ENCODE measurements at regions not wholly inside any gene's neighbourhood (a gene's known extent, or its start where the extent isn't known, plus 50 kb on each side); places are given as distances from the start of the nearest gene placed in this dataset.

DNA sequence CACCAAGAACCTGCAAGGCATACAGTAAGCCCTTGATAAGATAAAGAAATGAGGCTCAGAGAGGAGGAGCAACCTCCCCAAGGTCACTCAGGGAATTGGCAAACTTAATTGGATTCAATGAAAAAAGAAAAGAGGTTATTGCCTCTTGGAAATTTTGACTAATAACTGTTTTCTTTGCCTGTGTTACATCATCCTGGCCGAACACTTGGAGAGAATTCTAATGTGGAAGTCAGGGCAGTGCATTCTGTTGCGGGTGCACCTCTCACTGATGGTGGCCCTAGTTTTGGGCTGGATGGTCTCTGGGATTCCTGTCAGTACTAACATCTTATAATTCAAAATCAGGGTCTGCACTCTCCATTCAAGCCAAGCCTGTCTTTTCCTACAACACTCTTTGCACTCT, 186.2 kb upstream of the BCOR start:
- H3K4me3 ChIP-seq (ENCODE audit: low read length) = no peak overlapping the region
- peaks cover 17% of the 10 kb centered on the region for H3K27me3 ChIP-seq (replicated peaks; ENCODE audit: control insufficient read depth, insufficient read depth, low read length)
- H3K4me1 ChIP-seq (ENCODE audit: control insufficient read depth, insufficient read depth, low read length) = peaks cover 5% of the 10 kb centered on the region
- no peak overlapping the region for H3K9ac ChIP-seq (ENCODE audit: low read length)
- H3K36me3 ChIP-seq (ENCODE audit: control insufficient read depth, insufficient read depth, low read length, severe bottlenecking) = no peaks in the 10 kb centered on the region
- DNase-seq (ENCODE audit: low read depth) = no peak
- H3K9me3 ChIP-seq (ENCODE audit: control insufficient read depth, low read length) = peaks cover 29% of the 10 kb centered on the region

DNA sequence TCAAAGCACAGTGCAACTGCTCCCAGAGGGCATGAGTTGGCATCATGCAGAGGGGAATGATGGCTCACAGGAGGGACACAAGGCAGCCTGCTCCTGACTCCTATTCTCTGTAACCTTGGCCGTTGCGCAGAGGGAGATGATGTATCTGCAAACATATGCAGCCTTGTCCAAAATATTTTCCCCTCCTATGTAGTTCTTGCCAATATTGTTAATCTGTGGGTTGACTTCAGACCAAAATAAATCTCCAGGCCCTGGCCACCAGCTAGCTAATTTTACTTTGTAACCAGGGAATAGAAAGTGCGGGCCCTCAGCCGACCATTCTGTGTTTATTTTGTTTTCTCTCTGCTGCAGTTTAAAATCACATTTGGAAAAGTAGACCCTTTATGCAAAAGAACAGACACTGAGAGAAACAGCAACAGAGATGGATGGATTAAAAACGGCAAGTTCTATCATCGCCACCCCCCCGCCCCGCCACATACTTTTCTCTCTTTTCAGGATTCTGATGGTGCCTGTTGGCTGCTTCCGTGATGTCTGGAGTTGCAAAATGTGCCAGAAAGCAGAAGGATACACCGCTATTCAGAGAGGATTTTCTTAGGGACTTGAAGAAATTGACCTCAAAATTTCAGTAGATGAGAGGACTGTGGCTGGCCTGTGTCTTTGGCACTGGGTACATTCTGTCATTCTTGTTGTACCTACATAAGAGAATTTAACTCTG, 185.3 kb upstream of the BCOR start:
- DNase-seq (ENCODE audit: low read depth) = peak; percentile 31
- Histone ChIP-seq H3K9ac (ENCODE audit: low read length) (no peak overlapping the region), H3K4me1 (ENCODE audit: control insufficient read depth, insufficient read depth, low read length) (peaks cover 5% of the 10 kb centered on the region), H3K9me3 (ENCODE audit: control insufficient read depth, low read length) (peaks cover 21% of the 10 kb centered on the region), H3K4me3 (ENCODE audit: low read length) (no peak overlapping the region), H3K36me3 (ENCODE audit: control insufficient read depth, insufficient read depth, low read length, severe bottlenecking) (no peaks in the 10 kb centered on the region), H3K27me3 (replicated peaks; ENCODE audit: control insufficient read depth, insufficient read depth, low read length) (peaks cover 21% of the 10 kb centered on the region)

DNA sequence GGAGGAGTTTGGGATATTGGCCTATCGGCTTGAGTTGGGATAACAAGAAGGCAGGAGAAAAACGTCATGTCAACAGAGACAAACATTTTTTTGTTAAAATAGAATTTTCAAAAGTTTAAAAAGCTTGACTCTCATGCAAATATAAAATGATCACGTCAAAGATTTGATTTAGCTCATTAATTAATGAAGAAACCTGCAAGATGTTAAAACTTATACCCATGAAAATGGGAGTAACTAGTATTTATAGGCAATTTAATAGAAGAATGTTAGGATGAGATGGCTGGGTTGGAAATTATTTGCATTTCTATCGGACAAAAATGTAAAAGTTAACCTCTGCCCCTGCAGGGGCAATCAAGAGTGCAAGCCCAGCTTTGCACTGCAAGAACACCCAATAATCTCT, 184.6 kb upstream of the BCOR start:
- no peaks in the 10 kb centered on the region for H3K36me3 ChIP-seq (ENCODE audit: control insufficient read depth, insufficient read depth, low read length, severe bottlenecking)
- peaks cover 13% of the 10 kb centered on the region for H3K9me3 ChIP-seq (ENCODE audit: control insufficient read depth, low read length)
- peaks cover 27% of the 10 kb centered on the region for H3K27me3 ChIP-seq (replicated peaks; ENCODE audit: control insufficient read depth, insufficient read depth, low read length)
- peaks cover 5% of the 10 kb centered on the region for H3K4me1 ChIP-seq (ENCODE audit: control insufficient read depth, insufficient read depth, low read length)
- no peak overlapping the region for H3K4me3 ChIP-seq (ENCODE audit: low read length)
- no peak overlapping the region for H3K9ac ChIP-seq (ENCODE audit: low read length)
- no peak for DNase-seq (ENCODE audit: low read depth)

- H3K9me3 ChIP-seq (ENCODE audit: control insufficient read depth, low read length) = peaks cover 15% of the 10 kb centered on the region
- no peak overlapping the region for H3K4me3 ChIP-seq (ENCODE audit: low read length)
- no peak for DNase-seq (ENCODE audit: low read depth)
- H3K9ac ChIP-seq (ENCODE audit: low read length) = no peak overlapping the region
- no peaks in the 10 kb centered on the region for H3K36me3 ChIP-seq (ENCODE audit: control insufficient read depth, insufficient read depth, low read length, severe bottlenecking)
- peaks cover 5% of the 10 kb centered on the region for H3K4me1 ChIP-seq (ENCODE audit: control insufficient read depth, insufficient read depth, low read length)
- H3K27me3 ChIP-seq (replicated peaks; ENCODE audit: control insufficient read depth, insufficient read depth, low read length) = peaks cover 27% of the 10 kb centered on the region
Measured at GRCh38 chrX:40281336-40282005, 183.7 kb upstream of the BCOR start.

DNA sequence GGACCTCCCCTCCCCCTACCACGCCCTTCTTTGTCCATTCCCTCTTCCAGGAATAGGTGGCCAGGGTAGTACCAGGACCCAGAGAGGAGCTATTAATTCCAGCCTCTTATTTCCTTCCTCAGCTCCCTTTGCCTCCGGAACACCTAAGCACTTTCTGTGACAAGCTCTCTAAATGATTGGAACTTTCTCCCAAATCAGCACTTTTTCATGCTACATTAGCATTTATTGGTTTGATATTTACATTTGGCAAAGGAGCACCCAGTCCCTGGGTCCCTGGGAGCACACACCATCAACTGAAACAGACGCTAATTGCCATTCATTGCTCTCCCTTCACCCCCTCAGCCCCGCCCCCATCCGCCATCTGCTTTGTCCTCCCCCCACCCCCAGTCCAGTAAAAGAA, 182.0 kb upstream of the BCOR start:
- Histone ChIP-seq H3K4me1 (ENCODE audit: control insufficient read depth, insufficient read depth, low read length) (peaks cover 5% of the 10 kb centered on the region), H3K36me3 (ENCODE audit: control insufficient read depth, insufficient read depth, low read length, severe bottlenecking) (no peaks in the 10 kb centered on the region), H3K27me3 (replicated peaks; ENCODE audit: control insufficient read depth, insufficient read depth, low read length) (peaks cover 25% of the 10 kb centered on the region), H3K9ac (ENCODE audit: low read length) (no peak overlapping the region), H3K4me3 (ENCODE audit: low read length) (no peak overlapping the region), H3K9me3 (ENCODE audit: control insufficient read depth, low read length) (peaks cover 16% of the 10 kb centered on the region)
- no peak for DNase-seq (ENCODE audit: low read depth)

- Histone ChIP-seq H3K9me3 (ENCODE audit: control insufficient read depth, low read length) (peaks cover 14% of the 10 kb centered on the region), H3K4me3 (ENCODE audit: low read length) (no peak overlapping the region), H3K27me3 (replicated peaks; ENCODE audit: control insufficient read depth, insufficient read depth, low read length) (peaks cover 22% of the 10 kb centered on the region), H3K4me1 (ENCODE audit: control insufficient read depth, insufficient read depth, low read length) (peaks cover 5% of the 10 kb centered on the region), H3K36me3 (ENCODE audit: control insufficient read depth, insufficient read depth, low read length, severe bottlenecking) (no peaks in the 10 kb centered on the region), H3K9ac (ENCODE audit: low read length) (no peak overlapping the region)
- no peak for DNase-seq (ENCODE audit: low read depth)
Measured at GRCh38 chrX:40279091-40279430, 181.3 kb upstream of the BCOR start.

- Histone ChIP-seq H3K27me3 (replicated peaks; ENCODE audit: control insufficient read depth, insufficient read depth, low read length) (peaks cover 18% of the 10 kb centered on the region), H3K9me3 (ENCODE audit: control insufficient read depth, low read length) (peaks cover 14% of the 10 kb centered on the region), H3K4me3 (ENCODE audit: low read length) (no peak overlapping the region), H3K36me3 (ENCODE audit: control insufficient read depth, insufficient read depth, low read length, severe bottlenecking) (no peaks in the 10 kb centered on the region), H3K4me1 (ENCODE audit: control insufficient read depth, insufficient read depth, low read length) (peaks cover under 1% of the 10 kb centered on the region), H3K9ac (ENCODE audit: low read length) (no peak overlapping the region)
- no peak for DNase-seq (ENCODE audit: low read depth)
Measured at GRCh38 chrX:40278340-40279090, 180.8 kb upstream of the BCOR start.

- H3K27me3 ChIP-seq (replicated peaks; ENCODE audit: control insufficient read depth, insufficient read depth, low read length) = peaks cover 17% of the 10 kb centered on the region
Measured at GRCh38 chrX:40277672-40278071, 179.9 kb upstream of the BCOR start.

DNA sequence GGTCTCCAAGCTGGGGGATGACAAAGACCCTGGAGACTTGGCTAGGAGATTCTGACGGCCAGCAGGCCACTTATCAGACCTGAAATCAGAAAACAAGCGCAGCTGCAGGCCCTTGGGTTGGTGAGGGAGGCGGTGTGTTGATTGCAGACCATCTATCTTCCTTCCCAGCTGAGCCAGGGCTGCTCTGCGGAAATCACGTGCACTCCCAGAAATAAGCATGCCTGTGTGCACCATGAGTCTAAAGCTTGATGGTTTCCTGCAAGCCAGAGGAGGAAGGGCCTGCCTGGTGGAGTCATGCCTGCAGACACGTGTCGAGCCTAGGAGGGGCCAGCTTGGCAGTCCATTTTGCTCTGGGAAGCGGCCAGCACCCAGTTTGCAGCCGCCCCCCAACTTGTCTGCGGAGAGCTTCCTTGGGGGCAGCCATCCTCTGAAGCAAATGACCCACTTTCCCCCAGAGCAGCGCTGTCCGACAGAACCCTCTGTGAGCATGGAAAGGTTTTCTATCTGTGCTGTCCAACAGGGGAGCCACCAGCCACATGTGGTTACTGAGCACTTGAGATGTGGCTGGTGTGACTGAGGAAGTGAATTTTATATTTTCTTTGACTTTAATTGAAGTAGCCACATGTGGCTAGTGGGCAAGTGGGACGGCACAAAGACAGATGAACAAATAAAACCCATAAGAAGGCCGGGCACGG, 175.7 kb upstream of the BCOR start:
- no peak for DNase-seq (ENCODE audit: low read depth)
- Histone ChIP-seq H3K27me3 (replicated peaks; ENCODE audit: control insufficient read depth, insufficient read depth, low read length) (peaks cover 16% of the 10 kb centered on the region), H3K9ac (ENCODE audit: low read length) (no peak overlapping the region), H3K9me3 (ENCODE audit: control insufficient read depth, low read length) (peaks cover 19% of the 10 kb centered on the region), H3K36me3 (ENCODE audit: control insufficient read depth, insufficient read depth, low read length, severe bottlenecking) (no peaks in the 10 kb centered on the region), H3K4me1 (ENCODE audit: control insufficient read depth, insufficient read depth, low read length) (no peaks in the 10 kb centered on the region), H3K4me3 (ENCODE audit: low read length) (no peak overlapping the region)

More at GRCh38 chrX:40277672-40278071, 179.9 kb upstream of the BCOR start:
- Histone ChIP-seq H3K36me3 (ENCODE audit: control insufficient read depth, insufficient read depth, low read length, severe bottlenecking) (no peaks in the 10 kb centered on the region), H3K4me1 (ENCODE audit: control insufficient read depth, insufficient read depth, low read length) (no peaks in the 10 kb centered on the region), H3K9ac (ENCODE audit: low read length) (no peak overlapping the region), H3K9me3 (ENCODE audit: control insufficient read depth, low read length) (peaks cover 14% of the 10 kb centered on the region), H3K4me3 (ENCODE audit: low read length) (no peak overlapping the region)
- DNase-seq (ENCODE audit: low read depth) = no peak

- Histone ChIP-seq H3K36me3 (ENCODE audit: control insufficient read depth, insufficient read depth, low read length, severe bottlenecking) (no peaks in the 10 kb centered on the region), H3K27me3 (replicated peaks; ENCODE audit: control insufficient read depth, insufficient read depth, low read length) (peaks cover 9% of the 10 kb centered on the region), H3K9me3 (ENCODE audit: control insufficient read depth, low read length) (peaks cover 19% of the 10 kb centered on the region), H3K9ac (ENCODE audit: low read length) (no peak overlapping the region), H3K4me1 (ENCODE audit: control insufficient read depth, insufficient read depth, low read length) (no peaks in the 10 kb centered on the region), H3K4me3 (ENCODE audit: low read length) (no peak overlapping the region)
- DNase-seq (ENCODE audit: low read depth) = no peak
Measured at GRCh38 chrX:40272776-40273175, 175.0 kb upstream of the BCOR start.

DNA sequence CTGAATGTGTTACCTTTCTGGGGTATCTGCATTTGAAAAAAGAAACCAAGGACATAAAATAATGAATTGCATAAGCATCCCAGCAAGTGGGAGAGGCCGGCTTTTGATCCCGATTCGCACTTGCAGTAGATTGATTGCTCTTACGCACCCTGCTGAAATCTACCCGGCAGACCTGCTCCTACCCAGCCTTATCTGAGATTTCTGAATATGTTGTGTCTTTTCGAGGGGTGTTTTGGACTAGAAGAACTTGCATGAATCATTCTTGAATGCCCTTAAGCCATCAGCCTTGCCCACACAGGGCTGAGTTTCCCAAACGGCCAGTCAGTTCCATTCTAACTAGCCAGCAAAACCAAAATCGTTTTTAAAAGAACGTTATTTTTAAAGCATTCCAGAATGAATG, 174.4 kb upstream of the BCOR start:
- Histone ChIP-seq H3K36me3 (ENCODE audit: control insufficient read depth, insufficient read depth, low read length, severe bottlenecking) (no peaks in the 10 kb centered on the region), H3K9me3 (ENCODE audit: control insufficient read depth, low read length) (peaks cover 19% of the 10 kb centered on the region), H3K27me3 (replicated peaks; ENCODE audit: control insufficient read depth, insufficient read depth, low read length) (peaks cover 7% of the 10 kb centered on the region), H3K4me1 (ENCODE audit: control insufficient read depth, insufficient read depth, low read length) (peaks cover 3% of the 10 kb centered on the region), H3K4me3 (ENCODE audit: low read length) (no peak overlapping the region), H3K9ac (ENCODE audit: low read length) (no peak overlapping the region)
- DNase-seq (ENCODE audit: low read depth) = peak; percentile 20

All from adipocyte (in vitro differentiated cells).